ENCODE measurements at regions not wholly inside any gene's neighbourhood (a gene's known extent, or its start where the extent isn't known, plus 50 kb on each side); places are given as distances from the start of the nearest gene placed in this dataset.

DNA sequence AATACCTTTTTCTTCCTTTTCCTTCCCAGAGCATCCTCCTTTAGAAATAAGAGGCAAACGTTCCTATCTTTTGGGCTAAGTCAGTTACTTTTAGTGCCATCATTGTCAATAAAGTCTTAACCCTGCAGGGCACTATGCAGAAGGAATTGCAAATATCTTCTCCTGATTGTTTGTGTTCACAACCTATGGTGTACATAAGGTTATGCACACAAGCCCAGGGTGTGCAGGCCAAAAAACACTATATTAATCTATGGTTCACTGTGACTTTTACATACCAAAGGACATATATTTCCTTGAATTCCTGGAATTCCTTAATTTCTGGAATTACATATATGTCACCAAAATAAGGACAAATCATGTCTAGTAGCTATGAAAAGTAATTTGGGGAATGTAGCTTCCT is 493.5 kb downstream of the MTRR start:
- Histone ChIP-seq H3K79me2 (ENCODE audit: low read depth) (no peaks in the 10 kb centered on the region), H3K36me3 (no peaks in the 10 kb centered on the region), H3K27me3 (no peaks in the 10 kb centered on the region), H3K27ac (no peak overlapping the region), H4K20me1 (ENCODE audit: low read depth) (no peaks in the 10 kb centered on the region), H3K4me1 (peaks cover 3% of the 10 kb centered on the region), H3K4me3 (no peak overlapping the region), H3K4me2 (no peak overlapping the region), H3F3A (ENCODE audit: low read depth) (no peaks in the 10 kb centered on the region), H3K9ac (no peak overlapping the region), H2AFZ (replicated peaks) (no peak overlapping the region), H3K9me3 (ENCODE audit: low read depth) (no peaks in the 10 kb centered on the region)
- Mint-ChIP-seq H3K9me3 (no peaks in the 10 kb centered on the region), H3K27ac (no peak overlapping the region), H3K36me3 (no peaks in the 10 kb centered on the region), H3K4me1 (no peaks in the 10 kb centered on the region), H3K4me3 (no peak overlapping the region), H3K27me3 (ENCODE audit: insufficient read depth, low read depth) (no peaks in the 10 kb centered on the region)
- no peak for TF ChIP-seq CTCF (IDR thresholded peaks at IDR 0.05)
- no peak for TF ChIP-seq EZH2 (IDR thresholded peaks at IDR 0.05)
- no peak for TF ChIP-seq EZH2phosphoT487 (IDR thresholded peaks at IDR 0.05)
- DNase-seq (ENCODE audit: low spot score), result no peak

GRCh38 chr5:8363138-8363537 is 494.2 kb downstream of the MTRR start:
- no peaks in the 10 kb centered on the region for H3K36me3 Mint-ChIP-seq

DNA sequence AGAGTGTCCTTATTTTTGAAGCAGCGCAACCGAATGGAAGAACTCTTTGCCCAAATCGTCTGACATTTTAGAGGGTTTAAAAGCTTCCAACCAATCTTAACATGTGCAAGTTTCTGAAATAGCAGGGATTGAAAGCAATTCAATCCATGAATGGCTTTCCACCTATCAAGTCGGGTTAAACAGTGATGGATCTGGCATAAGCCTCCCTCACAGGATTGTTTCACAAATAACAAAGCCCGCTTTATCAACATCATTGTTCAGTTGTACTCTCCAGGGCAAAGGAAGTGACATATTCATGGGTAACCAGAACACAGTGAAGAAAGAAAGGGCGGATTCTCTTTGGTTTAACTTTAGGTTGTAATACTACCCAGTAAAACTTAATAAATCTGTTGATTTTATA is 497.3 kb downstream of the MTRR start:
- no peak overlapping the region for H3K27ac ChIP-seq
- no peak overlapping the region for H3K9ac ChIP-seq
- H3K4me1 ChIP-seq, result peaks cover 3% of the 10 kb centered on the region
- Mint-ChIP-seq H3K27me3 (ENCODE audit: insufficient read depth, low read depth) (no peaks in the 10 kb centered on the region), H3K4me1 (no peaks in the 10 kb centered on the region), H3K9me3 (no peaks in the 10 kb centered on the region), H3K27ac (no peak overlapping the region), H3K36me3 (no peaks in the 10 kb centered on the region), H3K4me3 (no peak overlapping the region)
- no peaks in the 10 kb centered on the region for H3K27me3 ChIP-seq
- H3K79me2 ChIP-seq (ENCODE audit: low read depth), result no peaks in the 10 kb centered on the region
- no peaks in the 10 kb centered on the region for H3F3A ChIP-seq (ENCODE audit: low read depth)
- no peak overlapping the region for H3K4me2 ChIP-seq
- no peaks in the 10 kb centered on the region for H4K20me1 ChIP-seq (ENCODE audit: low read depth)
- TF ChIP-seq EZH2 (IDR thresholded peaks at IDR 0.05), result no peak
- no peak for TF ChIP-seq CTCF (IDR thresholded peaks at IDR 0.05)
- no peak for TF ChIP-seq EZH2phosphoT487 (IDR thresholded peaks at IDR 0.05)
- H3K36me3 ChIP-seq, result no peaks in the 10 kb centered on the region
- no peaks in the 10 kb centered on the region for H3K9me3 ChIP-seq (ENCODE audit: low read depth)
- H2AFZ ChIP-seq (replicated peaks), result no peak overlapping the region
- peak; percentile 41 for DNase-seq (ENCODE audit: low spot score)
- H3K4me3 ChIP-seq, result no peak overlapping the region

More at GRCh38 chr5:8363138-8363537, 494.2 kb downstream of the MTRR start:
- Histone ChIP-seq H4K20me1 (ENCODE audit: low read depth) (no peaks in the 10 kb centered on the region), H3K9ac (no peak overlapping the region), H3F3A (ENCODE audit: low read depth) (no peaks in the 10 kb centered on the region), H2AFZ (replicated peaks) (no peak overlapping the region), H3K9me3 (ENCODE audit: low read depth) (no peaks in the 10 kb centered on the region), H3K4me2 (no peak overlapping the region), H3K36me3 (no peaks in the 10 kb centered on the region), H3K27me3 (no peaks in the 10 kb centered on the region), H3K4me3 (no peak overlapping the region), H3K27ac (no peak overlapping the region), H3K4me1 (peaks cover 3% of the 10 kb centered on the region), H3K79me2 (ENCODE audit: low read depth) (no peaks in the 10 kb centered on the region)
- DNase-seq (ENCODE audit: low spot score), result no peak
- TF ChIP-seq CTCF (IDR thresholded peaks at IDR 0.05) (no peak), EZH2phosphoT487 (IDR thresholded peaks at IDR 0.05) (no peak), EZH2 (IDR thresholded peaks at IDR 0.05) (no peak)
- Mint-ChIP-seq H3K4me3 (no peak overlapping the region), H3K27me3 (ENCODE audit: insufficient read depth, low read depth) (no peaks in the 10 kb centered on the region), H3K4me1 (no peaks in the 10 kb centered on the region), H3K9me3 (no peaks in the 10 kb centered on the region), H3K27ac (no peak overlapping the region)
